ENCODE measurements at regions not wholly inside any gene's neighbourhood (a gene's known extent, or its start where the extent isn't known, plus 50 kb on each side); places are given as distances from the start of the nearest gene placed in this dataset.
"Not testable (repeated sequence)": the region's sequence is repeated elsewhere in the genome, so short reads cannot be mapped to it uniquely, and the experiment has no call there.

DNA sequence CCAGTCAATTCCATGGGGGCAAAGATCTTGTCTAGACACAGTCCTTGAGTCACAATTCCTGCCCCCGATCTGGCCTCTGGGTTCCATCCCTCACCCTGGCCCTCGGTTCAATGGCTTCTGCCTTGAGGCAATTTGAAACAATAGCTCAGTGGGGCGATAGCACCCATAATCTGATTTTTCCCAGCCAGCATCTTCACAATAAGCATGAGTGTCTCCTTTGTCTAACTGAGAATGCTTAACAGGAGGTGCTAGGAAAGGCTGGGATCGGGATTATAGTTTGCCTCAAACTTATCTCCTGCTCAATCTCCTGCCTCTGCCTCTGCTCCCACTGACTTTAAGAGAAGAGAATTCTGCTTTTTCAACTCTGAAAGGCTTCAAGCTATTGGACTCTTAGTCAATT, 293.9 kb upstream of the PROX1 start:
- H3K27ac ChIP-seq (ENCODE audit: low read length), result no peak overlapping the region
- no peak overlapping the region for H3K9ac ChIP-seq (ENCODE audit: low read depth, low read length)
- no peaks in the 10 kb centered on the region for H3K36me3 ChIP-seq (ENCODE audit: insufficient read depth, low read depth, low read length)
- H3K4me3 ChIP-seq (ENCODE audit: low read length), result no peak overlapping the region
- H3K27me3 ChIP-seq (ENCODE audit: insufficient read depth, low read length), result no peaks in the 10 kb centered on the region
- H3K9me3 ChIP-seq (ENCODE audit: insufficient read depth, low read depth, low read length), result no peaks in the 10 kb centered on the region
- no peaks in the 10 kb centered on the region for H3K4me1 ChIP-seq (ENCODE audit: insufficient read depth, low read length)

DNA sequence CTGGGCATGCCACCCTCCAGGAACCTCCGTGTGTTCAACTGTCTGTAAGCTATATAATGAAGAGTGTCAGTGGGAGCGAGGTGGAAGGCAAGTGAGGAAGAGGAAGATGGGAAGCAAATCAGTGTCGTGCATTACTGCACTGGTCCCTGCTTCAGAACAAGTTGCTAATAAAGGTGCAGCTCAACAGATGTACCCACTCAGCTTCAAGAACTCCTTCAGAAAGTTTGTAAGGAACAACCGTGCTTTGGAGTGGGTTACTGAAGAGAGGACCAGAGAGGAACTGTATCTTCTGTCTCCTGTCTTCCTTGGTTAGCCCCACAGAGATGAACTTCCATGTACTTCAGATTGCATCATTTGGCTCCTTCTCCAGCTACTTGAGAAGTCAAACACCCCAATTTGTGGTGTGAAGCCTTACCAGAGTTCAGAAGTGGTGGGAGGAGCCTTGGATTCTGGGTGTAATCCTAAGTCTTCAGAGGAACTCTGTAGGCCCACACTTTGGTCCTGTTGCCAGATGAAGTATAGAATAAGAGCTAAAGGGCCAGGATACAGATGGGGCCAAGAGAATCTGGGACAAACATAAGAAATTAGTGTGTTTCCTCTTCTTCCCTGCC, 290.5 kb upstream of the PROX1 start:
- H3K4me1 ChIP-seq (ENCODE audit: insufficient read depth, low read length), result no peaks in the 10 kb centered on the region
- no peak overlapping the region for H3K27ac ChIP-seq (ENCODE audit: low read length)

DNA sequence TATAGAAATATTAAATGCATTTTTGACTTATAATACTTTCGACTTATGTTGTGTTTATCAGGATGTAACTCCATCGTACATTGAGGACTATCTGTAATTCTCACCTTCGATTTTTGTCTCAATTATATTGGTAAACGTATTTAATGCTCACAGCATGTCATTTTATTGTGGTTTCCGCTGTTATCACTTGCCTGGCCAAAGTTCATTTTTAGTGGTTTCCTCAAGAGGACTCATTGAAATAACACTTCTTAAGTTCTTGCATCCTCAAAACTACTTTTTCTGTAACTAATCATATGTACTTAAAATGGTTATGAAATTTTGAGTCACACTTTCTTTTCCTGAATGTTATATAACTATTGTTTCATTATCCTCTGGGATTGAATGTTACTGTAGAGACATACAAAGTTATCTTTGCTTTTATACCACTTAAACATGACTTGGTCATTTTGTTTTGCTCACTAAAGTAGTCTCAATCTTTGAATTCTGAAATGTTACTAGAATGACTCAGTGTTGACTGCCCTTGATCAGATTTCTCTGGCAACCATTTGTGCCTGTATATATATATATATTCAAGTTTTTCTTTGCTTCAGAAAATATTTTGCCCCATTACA, 289.6 kb upstream of the PROX1 start:
- Histone ChIP-seq H3K36me3 (ENCODE audit: insufficient read depth, low read depth, low read length) (no peaks in the 10 kb centered on the region), H3K4me3 (ENCODE audit: low read length) (no peak overlapping the region), H3K27ac (ENCODE audit: low read length) (no peak overlapping the region), H3K9me3 (ENCODE audit: insufficient read depth, low read depth, low read length) (no peaks in the 10 kb centered on the region; the same call in 1 of the 2 replicates), H3K9ac (ENCODE audit: low read depth, low read length) (no peak overlapping the region), H3K4me1 (ENCODE audit: insufficient read depth, low read length) (no peaks in the 10 kb centered on the region), H3K27me3 (ENCODE audit: insufficient read depth, low read length) (no peaks in the 10 kb centered on the region)

More for the DNA sequence above, 290.5 kb upstream of the PROX1 start:
- H3K4me3 ChIP-seq (ENCODE audit: low read length), result no peak overlapping the region
- H3K9me3 ChIP-seq (ENCODE audit: insufficient read depth, low read depth, low read length), result no peaks in the 10 kb centered on the region
- H3K36me3 ChIP-seq (ENCODE audit: insufficient read depth, low read depth, low read length), result no peaks in the 10 kb centered on the region
- H3K9ac ChIP-seq (ENCODE audit: low read depth, low read length), result no peak overlapping the region
- no peaks in the 10 kb centered on the region for H3K27me3 ChIP-seq (ENCODE audit: insufficient read depth, low read length)

DNA sequence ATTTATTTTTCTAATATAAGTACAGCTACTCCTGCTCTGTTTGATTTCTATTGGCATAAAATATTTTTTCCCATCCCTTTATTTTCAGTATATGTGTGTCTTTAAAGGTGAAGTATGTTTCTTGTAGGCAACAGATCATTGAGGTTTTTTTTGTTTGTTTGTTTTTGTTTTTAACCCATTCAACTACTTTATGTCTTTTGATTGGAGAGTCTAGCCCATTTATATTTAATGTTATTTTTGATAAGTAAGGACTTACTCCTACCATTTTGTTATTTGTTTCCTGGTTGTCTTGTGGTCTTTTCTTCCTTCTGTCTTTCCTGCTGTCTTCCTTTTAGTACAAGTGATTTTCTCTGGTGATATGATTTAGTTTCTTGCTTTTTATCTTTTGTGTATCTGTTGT, 285.1 kb upstream of the PROX1 start:
- Histone ChIP-seq H3K4me1 (ENCODE audit: insufficient read depth, low read length) (no peaks in the 10 kb centered on the region), H3K9ac (ENCODE audit: low read depth, low read length) (no peak overlapping the region), H3K9me3 (ENCODE audit: insufficient read depth, low read depth, low read length) (no peaks in the 10 kb centered on the region; the same call in 1 of the 2 replicates), H3K27ac (ENCODE audit: low read length) (no peak overlapping the region), H3K27me3 (ENCODE audit: insufficient read depth, low read length) (no peaks in the 10 kb centered on the region), H3K4me3 (ENCODE audit: low read length) (no peak overlapping the region), H3K36me3 (ENCODE audit: insufficient read depth, low read depth, low read length) (no peaks in the 10 kb centered on the region)

DNA sequence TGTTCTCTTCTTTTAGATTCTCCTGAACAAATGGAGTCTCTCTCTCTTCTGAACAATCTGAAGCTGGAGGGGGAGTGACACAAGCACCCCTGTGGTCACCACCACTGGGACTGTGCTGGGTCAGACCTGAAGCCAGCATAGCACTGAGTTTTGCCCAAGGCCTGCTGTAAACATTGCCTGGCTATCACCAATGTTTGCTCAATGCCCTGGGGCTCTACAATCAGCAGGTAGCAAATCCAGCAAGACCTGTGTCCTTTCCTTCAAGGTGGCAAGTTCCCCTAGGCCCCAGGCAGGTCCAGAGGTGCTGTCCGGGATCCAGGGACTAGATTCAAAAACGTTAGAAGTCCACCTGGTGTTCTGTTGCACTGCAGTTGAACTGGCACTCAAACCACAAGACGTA, 282.8 kb upstream of the PROX1 start:
- Histone ChIP-seq H3K9me3 (ENCODE audit: insufficient read depth, low read depth, low read length) (no peaks in the 10 kb centered on the region; the same call in 1 of the 2 replicates), H3K4me1 (ENCODE audit: insufficient read depth, low read length) (no peaks in the 10 kb centered on the region), H3K9ac (ENCODE audit: low read depth, low read length) (no peak overlapping the region), H3K27me3 (ENCODE audit: insufficient read depth, low read length) (no peaks in the 10 kb centered on the region), H3K36me3 (ENCODE audit: insufficient read depth, low read depth, low read length) (no peaks in the 10 kb centered on the region), H3K4me3 (ENCODE audit: low read length) (no peak overlapping the region), H3K27ac (ENCODE audit: low read length) (no peak overlapping the region)

DNA sequence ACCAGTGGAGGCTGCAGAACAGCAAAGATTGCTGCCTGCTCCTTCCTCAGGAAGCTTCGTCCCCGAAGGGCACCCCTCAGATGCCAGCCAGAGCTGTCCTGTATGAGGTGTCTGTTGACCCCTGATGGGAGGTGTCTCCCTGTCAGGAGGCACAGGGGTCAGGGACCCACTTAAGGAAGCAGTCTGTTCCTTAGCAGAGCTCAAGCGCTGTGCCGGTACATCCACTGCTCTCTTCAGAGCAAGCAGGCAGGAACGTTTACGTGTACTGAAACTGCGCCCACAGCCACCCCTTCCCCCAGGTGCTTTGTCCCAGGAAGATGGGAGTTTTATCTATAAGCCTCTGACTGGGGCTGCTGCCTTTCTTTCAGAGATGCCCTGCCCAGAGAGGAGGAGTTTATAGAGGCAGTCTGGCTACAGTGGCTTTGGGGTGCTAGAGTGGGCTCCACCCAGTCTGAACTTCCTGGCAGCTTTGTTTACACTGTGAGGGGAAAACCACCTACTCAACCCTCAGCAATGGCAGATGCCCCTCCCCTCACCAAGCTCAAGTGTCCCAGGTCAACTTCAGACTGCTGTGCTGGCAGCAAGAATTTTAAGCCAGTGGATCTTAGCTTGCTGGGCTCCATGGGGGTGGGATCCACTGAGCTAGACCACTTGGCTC, 275.8 kb upstream of the PROX1 start:
- H3K9ac ChIP-seq (ENCODE audit: low read depth, low read length); H3K27ac ChIP-seq (ENCODE audit: low read length); H3K36me3 ChIP-seq (ENCODE audit: insufficient read depth, low read depth, low read length); H3K9me3 ChIP-seq (ENCODE audit: insufficient read depth, low read depth, low read length); H3K4me1 ChIP-seq (ENCODE audit: insufficient read depth, low read length); H3K4me3 ChIP-seq (ENCODE audit: low read length); H3K27me3 ChIP-seq (ENCODE audit: insufficient read depth, low read length): not testable (repeated sequence)

DNA sequence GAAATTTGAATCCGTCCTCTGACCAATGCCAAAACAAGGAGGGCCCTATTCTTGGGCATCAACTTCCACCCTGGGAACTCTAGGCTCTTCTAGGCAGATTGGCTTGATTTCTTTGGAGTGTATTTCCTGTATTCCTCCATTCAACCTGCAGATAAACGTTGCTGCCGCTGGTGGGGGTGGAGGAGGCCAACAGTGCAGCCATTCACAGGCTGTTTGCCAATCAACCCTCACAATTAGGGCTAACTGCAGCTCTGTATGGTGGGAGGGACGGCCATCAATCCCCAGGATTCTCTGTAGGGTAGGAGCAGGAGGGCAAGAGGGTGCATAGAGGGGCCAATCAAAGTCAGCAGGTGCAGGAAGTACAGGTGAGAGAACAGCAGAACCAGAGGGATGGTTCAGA, 273.1 kb upstream of the PROX1 start:
- no peaks in the 10 kb centered on the region for H3K27me3 ChIP-seq (ENCODE audit: insufficient read depth, low read length)
- H3K27ac ChIP-seq (ENCODE audit: low read length), result no peak overlapping the region
- no peaks in the 10 kb centered on the region for H3K36me3 ChIP-seq (ENCODE audit: insufficient read depth, low read depth, low read length)
- H3K9me3 ChIP-seq (ENCODE audit: insufficient read depth, low read depth, low read length), result no peaks in the 10 kb centered on the region
- no peaks in the 10 kb centered on the region; the same call in 1 of the 2 replicates for H3K4me1 ChIP-seq (ENCODE audit: insufficient read depth, low read length)
- no peak overlapping the region for H3K9ac ChIP-seq (ENCODE audit: low read depth, low read length)
- H3K4me3 ChIP-seq (ENCODE audit: low read length), result no peak overlapping the region

DNA sequence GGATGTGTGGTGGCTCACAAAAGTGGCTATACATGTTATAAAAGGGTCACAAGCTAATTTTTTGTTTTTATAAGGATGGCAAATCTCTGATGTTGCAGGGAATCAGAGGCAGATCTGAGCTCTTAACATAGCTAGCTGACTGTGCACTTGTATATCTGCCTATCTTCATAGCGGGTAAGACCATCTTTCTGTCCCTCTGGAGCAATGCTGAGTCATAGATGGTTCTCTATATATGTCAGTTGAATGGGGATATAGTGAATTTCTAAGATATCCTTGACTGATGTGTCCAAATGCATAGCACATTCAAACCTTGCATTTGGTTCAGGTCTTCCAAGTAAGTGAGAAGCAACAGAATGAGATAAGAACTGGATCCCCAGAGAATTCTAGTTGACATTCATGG, 272.6 kb upstream of the PROX1 start:
- Histone ChIP-seq H3K36me3 (ENCODE audit: insufficient read depth, low read depth, low read length) (no peaks in the 10 kb centered on the region), H3K27ac (ENCODE audit: low read length) (no peak overlapping the region), H3K27me3 (ENCODE audit: insufficient read depth, low read length) (no peaks in the 10 kb centered on the region), H3K9ac (ENCODE audit: low read depth, low read length) (no peak overlapping the region), H3K9me3 (ENCODE audit: insufficient read depth, low read depth, low read length) (no peaks in the 10 kb centered on the region), H3K4me1 (ENCODE audit: insufficient read depth, low read length) (no peaks in the 10 kb centered on the region; the same call in 1 of the 2 replicates), H3K4me3 (ENCODE audit: low read length) (no peak overlapping the region)

DNA sequence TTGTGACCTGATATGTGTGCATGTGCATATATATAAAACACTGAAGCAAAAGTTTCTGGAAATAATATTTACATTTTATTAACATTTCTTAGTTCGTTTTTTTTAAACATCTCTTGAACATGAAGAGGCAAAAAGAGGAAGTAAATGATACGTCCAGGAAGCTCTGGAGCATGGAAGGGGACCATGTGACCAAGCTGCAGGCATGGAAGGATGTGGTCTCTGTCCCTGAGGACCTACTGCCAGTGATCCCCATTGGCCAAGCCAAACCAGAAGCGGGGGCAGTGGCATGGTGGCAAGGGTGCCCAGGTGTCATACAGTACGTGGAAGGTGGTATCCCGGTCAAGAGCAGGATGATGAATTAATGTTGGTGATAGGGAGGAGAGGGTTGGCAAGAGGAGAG, 268.3 kb upstream of the PROX1 start:
- Histone ChIP-seq H3K9ac (ENCODE audit: low read depth, low read length) (no peak overlapping the region), H3K4me3 (ENCODE audit: low read length) (no peak overlapping the region), H3K4me1 (ENCODE audit: insufficient read depth, low read length) (no peaks in the 10 kb centered on the region; the same call in 1 of the 2 replicates), H3K27ac (ENCODE audit: low read length) (no peak overlapping the region), H3K9me3 (ENCODE audit: insufficient read depth, low read depth, low read length) (no peaks in the 10 kb centered on the region), H3K36me3 (ENCODE audit: insufficient read depth, low read depth, low read length) (no peaks in the 10 kb centered on the region), H3K27me3 (ENCODE audit: insufficient read depth, low read length) (no peaks in the 10 kb centered on the region)

DNA sequence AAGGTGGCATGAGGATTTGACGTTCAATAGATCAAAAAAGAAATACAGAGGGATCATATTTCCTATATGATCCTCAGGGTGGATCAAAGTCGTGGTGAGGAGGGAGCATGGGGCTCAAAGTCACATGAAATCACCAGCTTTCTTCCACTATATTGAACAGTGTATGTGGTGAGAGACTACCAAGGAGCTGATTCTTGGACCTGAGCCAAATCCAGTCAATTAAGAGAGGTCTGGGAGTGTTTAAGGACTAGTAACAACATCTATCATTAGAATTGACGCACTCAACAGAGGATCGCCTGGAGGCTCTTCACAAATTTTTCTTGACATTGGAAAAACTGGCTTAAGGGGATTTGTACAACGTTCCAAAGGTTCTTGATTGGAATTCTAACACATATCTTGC, 267.7 kb upstream of the PROX1 start:
- Histone ChIP-seq H3K4me3 (ENCODE audit: low read length) (no peak overlapping the region), H3K27ac (ENCODE audit: low read length) (no peak overlapping the region), H3K4me1 (ENCODE audit: insufficient read depth, low read length) (no peaks in the 10 kb centered on the region), H3K36me3 (ENCODE audit: insufficient read depth, low read depth, low read length) (no peaks in the 10 kb centered on the region), H3K9ac (ENCODE audit: low read depth, low read length) (no peak overlapping the region), H3K27me3 (ENCODE audit: insufficient read depth, low read length) (no peaks in the 10 kb centered on the region), H3K9me3 (ENCODE audit: insufficient read depth, low read depth, low read length) (no peaks in the 10 kb centered on the region)

DNA sequence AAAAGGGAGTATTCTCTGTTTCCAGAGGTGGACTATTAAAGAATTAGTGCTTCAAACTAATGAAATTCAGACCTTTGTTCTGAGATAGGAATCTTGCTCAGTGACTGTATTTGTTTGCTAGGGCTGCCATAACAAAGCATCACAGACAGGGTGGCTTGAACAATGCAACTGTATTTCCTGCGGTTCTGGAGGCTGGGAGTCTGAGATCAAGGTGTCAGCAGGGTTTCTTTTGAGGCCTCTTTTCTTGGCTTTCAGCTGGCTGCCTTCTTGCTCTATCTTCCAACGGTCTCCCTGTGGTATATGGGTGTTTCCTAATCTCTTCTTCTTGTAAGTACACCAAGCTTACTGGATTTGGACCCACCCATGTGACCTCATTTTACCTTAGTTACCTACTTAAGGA, 264.6 kb upstream of the PROX1 start:
- H3K4me3 ChIP-seq (ENCODE audit: low read length), result no peak overlapping the region
- H3K36me3 ChIP-seq (ENCODE audit: insufficient read depth, low read depth, low read length), result no peaks in the 10 kb centered on the region
- H3K9me3 ChIP-seq (ENCODE audit: insufficient read depth, low read depth, low read length), result no peaks in the 10 kb centered on the region
- H3K4me1 ChIP-seq (ENCODE audit: insufficient read depth, low read length), result no peaks in the 10 kb centered on the region
- no peak overlapping the region for H3K27ac ChIP-seq (ENCODE audit: low read length)
- no peak overlapping the region for H3K9ac ChIP-seq (ENCODE audit: low read depth, low read length)
- H3K27me3 ChIP-seq (ENCODE audit: insufficient read depth, low read length), result no peaks in the 10 kb centered on the region

Measured in iPS-20b (cell line).